ENCODE measurements at regions not wholly inside any gene's neighbourhood (a gene's known extent, or its start where the extent isn't known, plus 50 kb on each side); places are given as distances from the start of the nearest gene placed in this dataset.

- Histone ChIP-seq H3K9me3 (ENCODE audit: control insufficient read depth in 2 of 2, insufficient read depth in 1 of 2, low read depth in 1 of 2, low read length in 1 of 2) (peaks cover 0 to 3% of the 10 kb centered on the region in 2 donors), H3K27ac (ENCODE audit: low read depth in 2 of 2, low read length in 1 of 2) (no peak overlapping the region), H3K36me3 (ENCODE audit: control insufficient read depth in 2 of 2, insufficient read depth in 2 of 2, low read length in 1 of 2) (no peaks in the 10 kb centered on the region), H3K27me3 (ENCODE audit: control insufficient read depth in 1 of 2, insufficient read depth in 2 of 2, low read length in 2 of 2) (no peaks in the 10 kb centered on the region), H3K4me3 (ENCODE audit: low read depth in 1 of 2, low read length in 2 of 2) (no peak overlapping the region), H3K4me1 (ENCODE audit: control insufficient read depth in 2 of 2, insufficient read depth in 2 of 2, low read length in 1 of 2) (no peaks in the 10 kb centered on the region)
- WGBS, 2 donors, result 55 to 97% methylated on average over 1 of the region's 1 CpG
Measured at GRCh38 chr6:122198922-122199321, 200.5 kb upstream of the HSF2 start.

- Histone ChIP-seq H3K36me3 (ENCODE audit: control insufficient read depth in 2 of 2, insufficient read depth in 2 of 2, low read length in 1 of 2) (no peaks in the 10 kb centered on the region), H3K4me3 (ENCODE audit: low read depth in 1 of 2, low read length in 2 of 2) (no peak overlapping the region), H3K4me1 (ENCODE audit: control insufficient read depth in 2 of 2, insufficient read depth in 2 of 2, low read length in 1 of 2) (no peaks in the 10 kb centered on the region), H3K27me3 (ENCODE audit: control insufficient read depth in 1 of 2, insufficient read depth in 2 of 2, low read length in 2 of 2) (no peaks in the 10 kb centered on the region), H3K9me3 (ENCODE audit: control insufficient read depth in 2 of 2, insufficient read depth in 1 of 2, low read depth in 1 of 2, low read length in 1 of 2) (peaks cover 0 to 3% of the 10 kb centered on the region in 2 donors), H3K27ac (ENCODE audit: low read depth in 2 of 2, low read length in 1 of 2) (no peak overlapping the region)
- 3 to 23% methylated on average over 1 of the region's 1 CpG for WGBS, 2 donors
Measured at GRCh38 chr6:122200440-122200839, 199.0 kb upstream of the HSF2 start.

GRCh38 chr6:122202576-122203137, 196.8 kb upstream of the HSF2 start:
- 82 to 90% methylated on average over 8 of the region's 8 CpGs for WGBS, 2 donors

GRCh38 chr6:122207061-122207460, 192.4 kb upstream of the HSF2 start:
- Histone ChIP-seq H3K27me3 (ENCODE audit: control insufficient read depth in 1 of 2, insufficient read depth in 2 of 2, low read length in 2 of 2) (no peaks in the 10 kb centered on the region), H3K4me1 (ENCODE audit: control insufficient read depth in 2 of 2, insufficient read depth in 2 of 2, low read length in 1 of 2) (no peaks in the 10 kb centered on the region), H3K9me3 (ENCODE audit: control insufficient read depth in 2 of 2, insufficient read depth in 1 of 2, low read depth in 1 of 2, low read length in 1 of 2) (peaks cover 0 to 3% of the 10 kb centered on the region in 2 donors), H3K27ac (ENCODE audit: low read depth in 2 of 2, low read length in 1 of 2) (no peak overlapping the region), H3K4me3 (ENCODE audit: low read depth in 1 of 2, low read length in 2 of 2) (no peak overlapping the region), H3K36me3 (ENCODE audit: control insufficient read depth in 2 of 2, insufficient read depth in 2 of 2, low read length in 1 of 2) (no peaks in the 10 kb centered on the region)
- 67 to 82% methylated on average over 2 of the region's 2 CpGs for WGBS, 2 donors

More at GRCh38 chr6:122202576-122203137, 196.8 kb upstream of the HSF2 start:
- Histone ChIP-seq H3K9me3 (ENCODE audit: control insufficient read depth in 2 of 2, insufficient read depth in 1 of 2, low read depth in 1 of 2, low read length in 1 of 2) (peaks cover 0 to 3% of the 10 kb centered on the region in 2 donors), H3K36me3 (ENCODE audit: control insufficient read depth in 2 of 2, insufficient read depth in 2 of 2, low read length in 1 of 2) (no peaks in the 10 kb centered on the region), H3K4me1 (ENCODE audit: control insufficient read depth in 2 of 2, insufficient read depth in 2 of 2, low read length in 1 of 2) (no peaks in the 10 kb centered on the region), H3K27ac (ENCODE audit: low read depth in 2 of 2, low read length in 1 of 2) (no peak overlapping the region), H3K4me3 (ENCODE audit: low read depth in 1 of 2, low read length in 2 of 2) (no peak overlapping the region), H3K27me3 (ENCODE audit: control insufficient read depth in 1 of 2, insufficient read depth in 2 of 2, low read length in 2 of 2) (no peaks in the 10 kb centered on the region)

GRCh38 chr6:122207794-122208193, 191.7 kb upstream of the HSF2 start:
- H3K27ac ChIP-seq (ENCODE audit: low read depth in 2 of 2, low read length in 1 of 2), result no peak overlapping the region
- H3K4me3 ChIP-seq (ENCODE audit: low read depth in 1 of 2, low read length in 2 of 2), result no peak overlapping the region
- no peaks in the 10 kb centered on the region for H3K4me1 ChIP-seq (ENCODE audit: control insufficient read depth in 2 of 2, insufficient read depth in 2 of 2, low read length in 1 of 2)
- peaks cover 0 to 3% of the 10 kb centered on the region in 2 donors for H3K9me3 ChIP-seq (ENCODE audit: control insufficient read depth in 2 of 2, insufficient read depth in 1 of 2, low read depth in 1 of 2, low read length in 1 of 2)
- H3K36me3 ChIP-seq (ENCODE audit: control insufficient read depth in 2 of 2, insufficient read depth in 2 of 2, low read length in 1 of 2), result no peaks in the 10 kb centered on the region
- H3K27me3 ChIP-seq (ENCODE audit: control insufficient read depth in 1 of 2, insufficient read depth in 2 of 2, low read length in 2 of 2), result no peaks in the 10 kb centered on the region

- no peaks in the 10 kb centered on the region for H3K27me3 ChIP-seq (ENCODE audit: control insufficient read depth in 1 of 2, insufficient read depth in 2 of 2, low read length in 2 of 2)
- H3K4me1 ChIP-seq (ENCODE audit: control insufficient read depth in 2 of 2, insufficient read depth in 2 of 2, low read length in 1 of 2), result no peaks in the 10 kb centered on the region
- no peaks in the 10 kb centered on the region for H3K36me3 ChIP-seq (ENCODE audit: control insufficient read depth in 2 of 2, insufficient read depth in 2 of 2, low read length in 1 of 2)
- no peaks in the 10 kb centered on the region for H3K9me3 ChIP-seq (ENCODE audit: control insufficient read depth in 2 of 2, insufficient read depth in 1 of 2, low read depth in 1 of 2, low read length in 1 of 2)
- no peak overlapping the region for H3K4me3 ChIP-seq (ENCODE audit: low read depth in 1 of 2, low read length in 2 of 2)
- 63 to 69% methylated on average over 3 of the region's 3 CpGs for WGBS, 2 donors
- H3K27ac ChIP-seq (ENCODE audit: low read depth in 2 of 2, low read length in 1 of 2), result no peak overlapping the region
Measured at GRCh38 chr6:122214605-122215318, 184.7 kb upstream of the HSF2 start.

GRCh38 chr6:122220254-122220653, 179.2 kb upstream of the HSF2 start:
- no peaks in the 10 kb centered on the region for H3K36me3 ChIP-seq (ENCODE audit: control insufficient read depth in 2 of 2, insufficient read depth in 2 of 2, low read length in 1 of 2)
- H3K4me1 ChIP-seq (ENCODE audit: control insufficient read depth in 2 of 2, insufficient read depth in 2 of 2, low read length in 1 of 2), result no peaks in the 10 kb centered on the region
- no peaks in the 10 kb centered on the region for H3K27me3 ChIP-seq (ENCODE audit: control insufficient read depth in 1 of 2, insufficient read depth in 2 of 2, low read length in 2 of 2)
- H3K4me3 ChIP-seq (ENCODE audit: low read depth in 1 of 2, low read length in 2 of 2), result no peak overlapping the region
- H3K27ac ChIP-seq (ENCODE audit: low read depth in 2 of 2, low read length in 1 of 2), result no peak overlapping the region
- no peaks in the 10 kb centered on the region for H3K9me3 ChIP-seq (ENCODE audit: control insufficient read depth in 2 of 2, insufficient read depth in 1 of 2, low read depth in 1 of 2, low read length in 1 of 2)
- WGBS, 2 donors, result 52 to 57% methylated on average over 2 of the region's 2 CpGs

- Histone ChIP-seq H3K36me3 (ENCODE audit: control insufficient read depth in 2 of 2, insufficient read depth in 2 of 2, low read length in 1 of 2) (no peaks in the 10 kb centered on the region), H3K27ac (ENCODE audit: low read depth in 2 of 2, low read length in 1 of 2) (no peak overlapping the region), H3K9me3 (ENCODE audit: control insufficient read depth in 2 of 2, insufficient read depth in 1 of 2, low read depth in 1 of 2, low read length in 1 of 2) (no peaks in the 10 kb centered on the region), H3K4me3 (ENCODE audit: low read depth in 1 of 2, low read length in 2 of 2) (no peak overlapping the region), H3K27me3 (ENCODE audit: control insufficient read depth in 1 of 2, insufficient read depth in 2 of 2, low read length in 2 of 2) (no peaks in the 10 kb centered on the region), H3K4me1 (ENCODE audit: control insufficient read depth in 2 of 2, insufficient read depth in 2 of 2, low read length in 1 of 2) (no peaks in the 10 kb centered on the region)
- 50 to 54% methylated on average over 3 of the region's 3 CpGs for WGBS, 2 donors
Measured at GRCh38 chr6:122222761-122223160, 176.7 kb upstream of the HSF2 start.

- WGBS, 2 donors, result 43 to 54% methylated on average over 1 of the region's 1 CpG
- Histone ChIP-seq H3K4me1 (ENCODE audit: control insufficient read depth in 2 of 2, insufficient read depth in 2 of 2, low read length in 1 of 2) (no peaks in the 10 kb centered on the region), H3K36me3 (ENCODE audit: control insufficient read depth in 2 of 2, insufficient read depth in 2 of 2, low read length in 1 of 2) (no peaks in the 10 kb centered on the region), H3K27ac (ENCODE audit: low read depth in 2 of 2, low read length in 1 of 2) (no peak overlapping the region), H3K4me3 (ENCODE audit: low read depth in 1 of 2, low read length in 2 of 2) (no peak overlapping the region), H3K9me3 (ENCODE audit: control insufficient read depth in 2 of 2, insufficient read depth in 1 of 2, low read depth in 1 of 2, low read length in 1 of 2) (no peaks in the 10 kb centered on the region), H3K27me3 (ENCODE audit: control insufficient read depth in 1 of 2, insufficient read depth in 2 of 2, low read length in 2 of 2) (no peaks in the 10 kb centered on the region)
Measured at GRCh38 chr6:122223251-122223650, 176.2 kb upstream of the HSF2 start.

- H3K9me3 ChIP-seq (ENCODE audit: control insufficient read depth in 2 of 2, insufficient read depth in 1 of 2, low read depth in 1 of 2, low read length in 1 of 2), result no peaks in the 10 kb centered on the region
Measured at GRCh38 chr6:122238861-122239260, 160.6 kb upstream of the HSF2 start.

More at GRCh38 chr6:122238861-122239260, 160.6 kb upstream of the HSF2 start:
- Histone ChIP-seq H3K4me3 (ENCODE audit: low read depth in 1 of 2, low read length in 2 of 2) (no peak overlapping the region), H3K36me3 (ENCODE audit: control insufficient read depth in 2 of 2, insufficient read depth in 2 of 2, low read length in 1 of 2) (no peaks in the 10 kb centered on the region), H3K27me3 (ENCODE audit: control insufficient read depth in 1 of 2, insufficient read depth in 2 of 2, low read length in 2 of 2) (no peaks in the 10 kb centered on the region), H3K27ac (ENCODE audit: low read depth in 2 of 2, low read length in 1 of 2) (no peak overlapping the region), H3K4me1 (ENCODE audit: control insufficient read depth in 2 of 2, insufficient read depth in 2 of 2, low read length in 1 of 2) (no peaks in the 10 kb centered on the region)

Data from esophagus (tissue), 2 donors.